Liver (tissue), 3 donors: ENCODE measurements at regions not wholly inside any gene's neighbourhood (a gene's known extent, or its start where the extent isn't known, plus 50 kb on each side); places are given as distances from the start of the nearest gene placed in this dataset.

Experiments
- TAF1 ChIP-seq: conservative IDR thresholded peaks from 2 replicates; pipeline ENCODE4 v1.6.1; 2016; ENCODE audit warnings: antibody characterized with exemption, mild to moderate bottlenecking
- TF ChIP-seq, protein P1 (sequence below): fragments of 150-350 bp; IDR thresholded peaks from 2 replicates; pipeline ENCODE4 v1.5.1; 2017; ENCODE audit warnings: improper control_type of control experiment, low read depth, low read length; ENCODE audit not compliant: missing input control
- donor health status: healthy.
- donor health status: healthy.

DNA sequence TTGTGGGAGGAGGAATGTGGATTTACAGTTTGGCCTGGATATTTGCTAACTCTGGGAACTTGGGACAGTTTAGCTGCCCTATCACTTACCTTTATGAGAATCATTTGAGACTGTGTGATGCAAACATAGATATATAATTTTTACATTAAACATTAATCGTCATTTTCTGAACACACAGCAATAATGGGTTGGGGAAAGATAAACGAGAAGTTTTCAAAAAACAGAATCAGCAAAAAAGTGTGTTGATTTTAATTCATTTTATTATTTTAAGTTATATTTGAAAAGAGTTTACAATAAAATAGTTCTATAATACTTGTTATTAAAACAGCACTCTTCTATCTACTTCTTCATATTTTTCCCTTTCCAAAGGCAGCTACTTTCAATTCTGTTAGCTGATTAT, 813.3 kb downstream of the SLC4A3 start:
- TF ChIP-seq, protein P1, sequence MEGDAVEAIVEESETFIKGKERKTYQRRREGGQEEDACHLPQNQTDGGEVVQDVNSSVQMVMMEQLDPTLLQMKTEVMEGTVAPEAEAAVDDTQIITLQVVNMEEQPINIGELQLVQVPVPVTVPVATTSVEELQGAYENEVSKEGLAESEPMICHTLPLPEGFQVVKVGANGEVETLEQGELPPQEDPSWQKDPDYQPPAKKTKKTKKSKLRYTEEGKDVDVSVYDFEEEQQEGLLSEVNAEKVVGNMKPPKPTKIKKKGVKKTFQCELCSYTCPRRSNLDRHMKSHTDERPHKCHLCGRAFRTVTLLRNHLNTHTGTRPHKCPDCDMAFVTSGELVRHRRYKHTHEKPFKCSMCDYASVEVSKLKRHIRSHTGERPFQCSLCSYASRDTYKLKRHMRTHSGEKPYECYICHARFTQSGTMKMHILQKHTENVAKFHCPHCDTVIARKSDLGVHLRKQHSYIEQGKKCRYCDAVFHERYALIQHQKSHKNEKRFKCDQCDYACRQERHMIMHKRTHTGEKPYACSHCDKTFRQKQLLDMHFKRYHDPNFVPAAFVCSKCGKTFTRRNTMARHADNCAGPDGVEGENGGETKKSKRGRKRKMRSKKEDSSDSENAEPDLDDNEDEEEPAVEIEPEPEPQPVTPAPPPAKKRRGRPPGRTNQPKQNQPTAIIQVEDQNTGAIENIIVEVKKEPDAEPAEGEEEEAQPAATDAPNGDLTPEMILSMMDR = no peak
- no peak for TF ChIP-seq TAF1
